GM18507 (cell line): ENCODE measurements at regions not wholly inside any gene's neighbourhood (a gene's known extent, or its start where the extent isn't known, plus 50 kb on each side); places are given as distances from the start of the nearest gene placed in this dataset.
"Not testable (repeated sequence)": the region's sequence is repeated elsewhere in the genome, so short reads cannot be mapped to it uniquely, and the experiment has no call there.

ENCODE experiments used
- DNase-seq: peaks from one replicate; pipeline ENCODE4 v3.0.0; 2011; ENCODE audit warnings: low read depth; ENCODE audit not compliant: insufficient read length; ENCODE audit errors: extremely low spot score
- FAIRE-seq: peaks from 2 replicates; lab custom pipeline; 2011; peaks lifted over from hg19 to GRCh38; lab: Jason Lieb, UNC

- no peak for DNase-seq
- FAIRE-seq = no peak
Observed at GRCh38 chr4:111066447-111066846, 443.6 kb upstream of the PITX2 start.

DNA sequence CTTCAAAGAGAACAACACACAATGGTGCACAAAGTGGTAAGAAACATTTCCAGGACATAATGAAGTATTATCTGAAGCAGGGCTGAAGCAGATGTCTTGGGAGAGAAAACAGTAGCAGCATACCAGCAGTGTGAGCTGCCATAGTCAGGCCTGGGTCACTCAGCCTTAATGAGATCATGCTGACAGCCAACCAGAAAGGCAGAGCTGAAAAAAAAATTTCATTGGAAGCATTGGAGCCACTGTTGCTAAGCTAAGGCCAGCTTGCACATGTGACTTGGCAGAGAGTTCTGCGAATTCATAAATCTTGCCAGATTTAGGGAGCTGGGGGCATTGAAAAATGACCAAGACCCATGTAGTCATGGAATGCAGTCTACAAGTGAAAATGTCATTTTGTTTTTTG, 444.0 kb upstream of the PITX2 start:
- DNase-seq (no peak), FAIRE-seq (no peak)

GRCh38 chr4:111068883-111069282, 446.0 kb upstream of the PITX2 start:
- FAIRE-seq (no peak), DNase-seq (no peak)

DNA sequence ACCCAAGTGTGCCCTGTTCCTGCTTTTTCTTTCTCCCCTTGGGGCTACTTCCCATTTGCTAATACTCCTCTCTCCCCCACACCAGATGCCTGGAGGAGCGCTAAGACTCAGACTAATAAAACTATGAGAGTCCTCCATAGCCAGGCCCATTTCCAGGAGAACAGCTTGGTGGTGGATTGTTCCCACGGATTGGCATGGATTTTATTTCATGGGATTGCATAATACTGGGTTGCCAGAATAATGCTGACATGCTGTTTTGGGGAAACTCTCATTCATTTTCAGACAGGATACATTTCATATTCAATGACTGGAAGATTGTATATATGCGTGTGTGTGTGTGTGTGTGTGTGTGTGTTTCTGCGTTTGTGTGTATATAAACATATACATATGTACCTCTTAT, 447.5 kb upstream of the PITX2 start:
- DNase-seq (no peak), FAIRE-seq (no peak)

GRCh38 chr4:111074523-111075114, 451.7 kb upstream of the PITX2 start:
- DNase-seq = no peak
- no peak for FAIRE-seq

- FAIRE-seq, DNase-seq: not testable (repeated sequence)
Observed at GRCh38 chr4:111076299-111076698, 453.4 kb upstream of the PITX2 start.

- FAIRE-seq (no peak), DNase-seq (no peak)
Observed at GRCh38 chr4:111108153-111108552, 485.3 kb upstream of the PITX2 start.

DNA sequence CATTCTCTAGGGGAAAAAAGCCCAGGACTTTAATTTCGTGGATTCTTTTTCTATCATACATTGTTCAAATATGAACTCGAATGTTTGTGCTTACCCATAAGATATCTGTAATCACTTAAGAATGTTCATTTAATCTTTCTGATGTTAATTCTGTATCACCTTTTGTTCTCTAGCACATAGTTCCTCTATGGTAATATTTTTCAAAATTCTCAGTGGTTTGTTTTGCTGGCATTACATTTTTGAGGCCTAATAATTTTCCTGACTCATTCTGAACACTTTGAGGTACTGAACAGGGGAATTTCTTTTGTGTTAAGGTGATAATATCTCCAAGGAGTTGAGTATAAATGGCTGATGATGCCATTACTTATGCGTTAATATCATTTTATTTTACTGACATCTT, 490.7 kb upstream of the PITX2 start:
- FAIRE-seq = no peak

GRCh38 chr4:111115881-111116280, 493.0 kb upstream of the PITX2 start:
- DNase-seq = no peak
- FAIRE-seq = no peak

More for the DNA sequence above, 490.7 kb upstream of the PITX2 start:
- no peak for DNase-seq

DNA sequence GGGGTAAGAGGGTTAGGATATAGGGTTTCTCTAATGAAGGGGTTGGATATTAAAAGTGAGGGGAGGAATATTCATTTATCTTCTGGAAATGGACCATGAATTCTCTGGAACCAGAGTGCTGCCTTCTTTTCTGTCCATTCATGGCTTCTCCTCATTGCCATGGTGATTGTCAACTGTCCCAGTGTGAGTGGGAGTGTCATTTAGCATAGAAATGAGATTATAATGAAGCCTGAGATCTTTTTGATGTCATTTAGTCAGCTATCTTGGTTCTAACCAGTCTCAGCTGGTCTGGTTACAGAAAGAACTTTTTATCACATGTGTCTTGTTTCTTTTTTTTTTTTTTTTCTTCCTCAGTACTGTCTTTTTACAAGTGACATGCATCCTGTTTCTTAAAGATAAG, 497.3 kb upstream of the PITX2 start:
- DNase-seq = no peak
- FAIRE-seq = no peak

- FAIRE-seq = no peak
Observed at GRCh38 chr4:111126340-111126739, 503.5 kb upstream of the PITX2 start.

GRCh38 chr4:111127841-111128240, 505.0 kb upstream of the PITX2 start:
- DNase-seq (no peak), FAIRE-seq (no peak)

More at GRCh38 chr4:111126340-111126739, 503.5 kb upstream of the PITX2 start:
- no peak for DNase-seq

- FAIRE-seq (no peak), DNase-seq (no peak)
Observed at GRCh38 chr4:111128327-111128726, 505.4 kb upstream of the PITX2 start.

- DNase-seq = no peak
- no peak for FAIRE-seq
Observed at GRCh38 chr4:111136438-111136837, 513.6 kb upstream of the PITX2 start.

- no peak for FAIRE-seq
- DNase-seq = no peak
Observed at GRCh38 chr4:111136967-111137366, 514.1 kb upstream of the PITX2 start.

GRCh38 chr4:111143510-111143909, 520.6 kb upstream of the PITX2 start:
- DNase-seq = no peak
- no peak for FAIRE-seq

GRCh38 chr4:111154934-111155333, 532.1 kb upstream of the PITX2 start:
- FAIRE-seq = no peak

GRCh38 chr4:111164556-111164955, 541.7 kb upstream of the PITX2 start:
- not testable (repeated sequence) for DNase-seq, FAIRE-seq

More at GRCh38 chr4:111154934-111155333, 532.1 kb upstream of the PITX2 start:
- no peak for DNase-seq

GRCh38 chr4:111174331-111174730, 551.5 kb upstream of the PITX2 start:
- DNase-seq (no peak), FAIRE-seq (no peak)

- DNase-seq = no peak
Observed at GRCh38 chr4:111178231-111178630, 555.4 kb upstream of the PITX2 start.

DNA sequence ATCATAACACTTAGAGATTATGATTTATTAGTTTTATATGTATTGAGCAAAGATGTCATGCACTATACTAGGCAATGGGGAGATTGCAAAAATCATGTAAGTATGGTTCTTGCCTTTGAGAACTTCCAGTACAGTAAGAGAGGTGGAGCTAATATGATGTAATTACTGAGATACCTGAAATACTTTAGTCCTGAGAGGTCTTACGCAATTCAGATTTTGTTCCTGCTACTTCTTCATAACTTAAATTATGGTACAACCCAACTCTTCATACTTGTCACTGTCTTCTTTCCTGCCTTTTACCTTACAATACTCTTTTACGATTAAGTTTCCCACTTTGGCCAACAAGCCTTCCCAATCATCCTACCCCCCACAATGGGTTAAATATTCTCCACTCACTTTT, 564.2 kb upstream of the PITX2 start:
- no peak for DNase-seq
- no peak for FAIRE-seq

More at GRCh38 chr4:111178231-111178630, 555.4 kb upstream of the PITX2 start:
- no peak for FAIRE-seq

GRCh38 chr4:111198446-111198845, 575.6 kb upstream of the PITX2 start:
- FAIRE-seq (no peak), DNase-seq (no peak)
